Anterior cingulate cortex (tissue), 58 donors: ENCODE measurements at regions not wholly inside any gene's neighbourhood (a gene's known extent, or its start where the extent isn't known, plus 50 kb on each side); places are given as distances from the start of the nearest gene placed in this dataset.
"Not testable (repeated sequence)": the region's sequence is repeated elsewhere in the genome, so short reads cannot be mapped to it uniquely, and the experiment has no call there.

Source experiments
- DNase-seq, 58 donors: peaks; one replicate each; lab custom pipeline; 2025; lab: John Stamatoyannopoulos, UW

DNA sequence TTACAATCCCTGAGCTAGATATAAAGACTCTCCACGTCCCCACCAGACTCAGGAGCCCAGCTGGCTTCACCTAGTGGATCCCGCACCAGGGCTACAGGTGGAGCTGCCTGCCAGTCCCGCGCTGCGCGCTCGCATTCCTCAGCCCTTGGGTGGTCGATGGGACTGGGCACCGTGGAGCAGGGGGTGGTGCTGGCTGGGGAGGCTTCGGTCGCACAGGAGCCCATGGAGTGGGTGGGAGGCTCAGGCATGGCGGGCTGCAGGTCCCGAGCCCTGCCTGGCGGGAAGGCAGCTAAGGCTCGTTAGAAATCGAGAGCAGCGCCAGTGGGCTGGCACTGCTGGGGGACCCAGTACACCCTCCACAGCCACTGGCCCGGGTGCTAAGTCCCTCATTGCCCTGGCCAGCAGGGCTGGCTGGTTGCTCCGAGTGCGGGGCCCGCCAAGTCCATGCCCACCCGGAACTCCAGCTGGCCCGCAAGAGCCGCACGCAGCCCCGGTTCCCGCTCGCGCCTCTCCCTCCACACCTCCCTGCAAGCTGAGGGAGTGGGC lies 423.7 kb downstream of the OLFM4 start:
- not testable (repeated sequence) for DNase-seq

DNA sequence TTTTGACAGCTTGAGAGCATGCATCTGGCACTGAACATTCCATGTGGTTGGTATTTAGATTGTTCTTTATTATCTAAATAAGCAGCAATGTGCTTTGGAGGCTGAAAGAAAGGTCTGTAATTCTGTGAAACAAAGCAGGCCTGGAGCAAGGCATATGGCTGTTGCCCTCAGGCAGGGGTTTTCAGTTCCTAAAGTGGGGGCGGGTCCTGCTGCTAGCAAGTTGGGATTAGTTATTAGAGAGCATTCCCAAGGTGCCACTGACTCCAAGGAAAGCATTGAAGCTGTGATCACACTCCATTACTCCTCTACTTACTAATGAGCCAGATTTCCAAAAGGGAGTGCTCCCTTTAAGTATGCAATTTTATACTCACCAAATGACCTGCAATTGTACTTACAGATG lies 432.2 kb downstream of the OLFM4 start:
- no peak for DNase-seq

- DNase-seq, result no peak
These were observed 434.5 kb downstream of the OLFM4 start for GRCh38 chr13:53463106-53463505.

DNA sequence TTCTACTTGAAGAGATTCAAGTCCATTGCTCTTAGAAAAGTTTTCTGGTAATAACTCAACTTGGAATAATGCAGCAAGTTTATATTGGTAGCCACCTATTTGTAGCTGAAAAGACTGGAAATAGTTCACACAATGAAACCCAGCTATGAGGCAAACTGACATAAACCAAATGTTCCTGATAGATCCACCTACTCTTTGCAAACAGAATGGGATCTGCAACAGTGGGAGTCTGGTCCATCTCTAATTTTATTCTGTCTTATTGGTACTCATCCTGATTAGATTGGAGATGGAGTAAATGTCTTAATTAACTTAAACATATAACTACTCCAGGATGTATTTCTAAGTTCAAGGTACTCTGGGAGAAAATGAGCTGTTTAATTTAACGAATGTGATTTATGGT lies 438.0 kb downstream of the OLFM4 start:
- DNase-seq, result no peak

GRCh38 chr13:53473397-53473796 lies 444.8 kb downstream of the OLFM4 start:
- DNase-seq, result no peak

- DNase-seq, result no peak
These were observed 446.3 kb downstream of the OLFM4 start for GRCh38 chr13:53474878-53475277.

DNA sequence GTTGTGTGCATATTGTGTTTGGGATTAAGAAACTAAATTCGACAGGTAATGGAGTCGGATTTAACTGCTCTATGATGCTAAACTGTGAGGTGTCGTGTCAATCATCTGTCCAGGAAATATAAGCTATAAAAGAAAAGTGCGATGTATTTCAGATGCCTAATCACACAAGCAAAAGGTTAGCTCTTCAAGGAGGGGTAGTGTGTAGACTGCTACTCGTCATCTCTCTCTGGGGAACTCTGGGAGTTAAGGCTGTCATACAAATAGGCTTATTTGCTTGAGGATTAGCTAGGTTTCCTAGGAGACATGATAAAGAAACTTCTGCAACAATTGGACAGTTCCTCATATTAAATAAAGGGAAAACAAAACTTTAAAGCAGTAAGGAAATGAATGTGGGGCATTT lies 462.1 kb downstream of the OLFM4 start:
- DNase-seq, result no peak

GRCh38 chr13:53494406-53494805 lies 465.8 kb downstream of the OLFM4 start:
- DNase-seq, result no peak

DNA sequence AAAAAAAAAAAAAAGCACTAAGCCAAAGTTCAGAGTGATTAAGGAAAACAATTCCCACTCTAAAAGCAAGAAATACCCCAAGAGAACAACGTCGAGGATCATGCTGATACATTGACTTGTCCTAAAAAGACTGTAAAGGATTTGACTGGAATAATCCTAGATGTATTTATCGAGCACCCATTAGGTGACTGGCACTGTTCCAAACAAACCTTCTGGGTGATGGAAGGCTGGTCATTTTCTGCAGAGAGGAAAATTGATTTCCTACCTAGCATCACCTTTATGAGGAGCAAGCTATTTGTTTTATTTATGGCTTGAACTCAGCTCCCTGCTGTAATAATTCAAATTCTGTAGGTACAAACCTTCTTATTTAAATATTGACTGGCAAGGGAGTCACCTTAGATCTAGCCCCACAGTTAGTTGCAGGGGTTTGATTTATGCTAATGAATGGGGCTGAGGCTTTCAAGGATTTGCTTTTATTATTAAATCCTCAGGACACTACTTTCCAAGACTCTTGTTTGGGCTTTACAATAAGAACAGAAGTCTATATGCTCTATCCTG lies 471.0 kb downstream of the OLFM4 start:
- DNase-seq, result no peak

DNA sequence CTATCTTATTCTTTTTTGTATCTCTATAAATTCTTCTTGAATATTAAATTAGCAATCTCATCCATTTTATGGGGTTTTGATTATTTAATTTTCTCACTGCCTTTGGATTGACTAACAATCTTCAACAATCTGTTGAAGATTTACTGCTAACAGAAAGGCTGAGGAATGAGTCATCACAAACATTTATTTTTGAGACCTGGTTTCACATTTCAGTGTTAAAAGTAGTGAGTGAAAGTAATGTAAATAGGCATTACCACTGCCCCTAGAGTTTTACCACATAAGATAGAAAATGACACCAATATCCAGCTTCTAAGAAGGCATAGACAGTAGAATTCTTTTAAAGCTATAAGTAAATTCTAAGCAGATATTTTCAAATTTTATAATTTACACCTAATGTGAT lies 472.8 kb downstream of the OLFM4 start:
- no peak for DNase-seq

DNA sequence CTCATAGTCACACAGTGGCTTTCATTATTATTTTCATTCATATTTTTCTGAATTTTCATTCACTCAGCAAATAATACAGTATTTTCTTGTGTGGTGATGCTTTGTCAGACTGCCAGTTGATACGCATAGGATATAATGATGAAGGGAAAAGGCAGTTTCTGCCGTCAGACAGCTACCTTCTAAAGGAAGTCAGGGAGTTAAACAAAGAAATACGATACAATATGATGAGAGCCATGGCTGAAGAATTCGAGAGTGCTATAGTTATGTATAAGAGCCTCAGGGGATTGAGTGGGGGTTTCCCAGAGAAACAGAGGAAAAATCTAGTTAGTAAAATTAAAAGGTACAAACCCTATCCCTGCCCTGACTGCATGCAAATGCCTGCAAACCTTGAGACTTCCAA lies 479.1 kb downstream of the OLFM4 start:
- no peak for DNase-seq

DNA sequence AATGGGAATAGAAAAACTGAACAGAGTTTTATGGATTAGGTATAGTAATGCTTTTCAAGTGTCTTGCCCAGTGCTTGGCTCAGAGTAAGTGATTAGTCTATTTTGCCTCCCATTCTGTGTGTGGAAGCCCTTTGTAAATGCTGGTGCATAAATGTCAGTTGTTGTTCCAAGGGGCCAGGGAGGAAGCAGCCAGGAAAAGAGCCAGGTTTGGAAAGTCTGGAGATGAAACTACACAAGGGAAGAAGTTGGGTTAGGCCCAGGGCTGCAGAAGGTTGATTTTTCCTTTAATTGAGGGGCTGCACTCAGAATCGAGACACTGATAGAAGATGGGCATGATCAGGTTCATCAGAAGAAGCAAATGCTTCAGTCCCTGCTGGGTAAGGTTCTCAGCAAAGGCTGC lies 484.0 kb downstream of the OLFM4 start:
- no peak for DNase-seq

DNA sequence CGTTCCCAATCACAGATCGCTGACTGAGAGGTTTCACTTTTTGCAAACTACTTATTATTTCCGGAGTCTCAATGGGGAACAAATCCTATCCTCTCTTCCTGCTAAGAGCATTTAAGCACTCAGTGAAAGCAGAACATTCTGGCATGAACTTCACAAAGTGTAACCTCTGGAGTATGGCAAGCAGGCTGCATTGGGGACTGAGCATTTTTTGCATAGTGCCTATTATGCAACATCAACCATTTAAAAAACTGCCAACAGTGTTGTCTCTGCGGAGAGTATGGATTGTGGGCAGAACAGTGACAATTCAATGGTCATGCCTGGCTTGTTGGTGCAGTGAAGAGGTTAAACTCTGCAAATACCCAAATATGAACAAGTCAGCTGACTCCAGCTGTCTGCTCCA lies 484.6 kb downstream of the OLFM4 start:
- no peak for DNase-seq

GRCh38 chr13:53520132-53520531 lies 491.5 kb downstream of the OLFM4 start:
- DNase-seq, result no peak

DNA sequence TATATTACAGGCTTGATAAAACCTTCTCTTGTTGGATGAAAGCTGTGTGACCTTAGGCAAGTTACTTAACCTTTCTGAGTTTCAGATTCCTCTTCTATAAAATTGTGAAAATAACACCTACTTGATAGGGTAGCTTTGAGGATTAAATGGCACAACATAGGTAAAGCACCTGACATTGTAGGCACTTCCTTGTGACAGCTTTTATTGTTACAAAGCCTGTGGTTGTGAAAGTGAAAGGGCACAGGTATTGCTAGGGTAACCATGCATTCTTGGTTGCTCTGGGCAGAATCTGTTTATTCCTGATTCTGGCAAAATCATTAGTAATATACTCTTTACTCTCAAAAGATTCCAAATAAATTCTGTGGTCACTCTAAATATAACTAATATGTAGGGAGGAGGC lies 493.4 kb downstream of the OLFM4 start:
- no peak for DNase-seq

GRCh38 chr13:53537586-53537985 lies 509.0 kb downstream of the OLFM4 start:
- DNase-seq, result no peak

GRCh38 chr13:53545340-53545941 lies 516.8 kb downstream of the OLFM4 start:
- DNase-seq, result no peak

GRCh38 chr13:53560556-53560955 lies 531.9 kb downstream of the OLFM4 start:
- no peak for DNase-seq

- DNase-seq, result no peak
These were observed 533.8 kb downstream of the OLFM4 start for GRCh38 chr13:53562419-53562818.

- no peak for DNase-seq
These were observed 539.9 kb downstream of the OLFM4 start for GRCh38 chr13:53568491-53568890.

GRCh38 chr13:53569453-53569852 lies 540.8 kb downstream of the OLFM4 start:
- peak in 6 of 58 donors; percentile 1 to 36 (median 12) for DNase-seq

- no peak for DNase-seq
These were observed 572.5 kb downstream of the OLFM4 start for GRCh38 chr13:53601113-53601512.

- DNase-seq, result no peak
These were observed 576.7 kb downstream of the OLFM4 start for GRCh38 chr13:53605326-53605725.
